Common myeloid progenitor, CD34-positive (primary cell): ENCODE measurements at regions not wholly inside any gene's neighbourhood (a gene's known extent, or its start where the extent isn't known, plus 50 kb on each side); places are given as distances from the start of the nearest gene placed in this dataset.

Experiments used
- CTCF ChIA-PET: fragments of 350-600 bp; sonication (Branson Sonifier 250); formaldehyde crosslinking; loops from one replicate; lab custom pipeline; 2021; ENCODE audit warnings: antibody characterized with exemption; lab: Charles Lee
- POLR2A ChIA-PET: fragments of 350-600 bp; sonication (Branson Sonifier 250); formaldehyde crosslinking; loops from one replicate; lab custom pipeline; 2021; ENCODE audit warnings: antibody characterized with exemption; lab: Charles Lee
- DNase-seq, 3 donors: peaks; one replicate each; pipeline versions ENCODE4 v3.0.0 to v3.0.0-alpha.2; 2013
- H3K27ac ChIP-seq, 2 experiments: 1 replicate in 1 of 2; 2 replicates in 1 of 2; pipeline ENCODE4 v1.7.0; 2013; ENCODE audit warnings: inconsistent platforms in 2 of 2, low read length in 2 of 2, mild to moderate bottlenecking in 2 of 2, low read depth in 1 of 2, moderate library complexity in 1 of 2; ENCODE audit not compliant: severe bottlenecking in 2 of 2, insufficient read depth in 1 of 2, poor library complexity in 1 of 2
- H3K27me3 ChIP-seq, 5 experiments: replicated peaks in 2 of 5; 1 replicate in 3 of 5; 2 replicates in 2 of 5; pipeline versions ENCODE4 v1.6.1 to v1.7.0; 2013; ENCODE audit warnings: low read length in 4 of 5, mild to moderate bottlenecking in 2 of 5, moderate library complexity in 2 of 5, inconsistent platforms in 1 of 5; ENCODE audit not compliant: insufficient read depth in 5 of 5, control insufficient read depth in 4 of 5
- H3K36me3 ChIP-seq, 4 experiments: 1 replicate in 2 of 4; 2 replicates in 2 of 4; pipeline versions ENCODE4 v1.6.1 to v1.7.0; 2013; ENCODE audit warnings: low read length in 3 of 4, control low read depth in 1 of 4, mild to moderate bottlenecking in 1 of 4; ENCODE audit not compliant: control insufficient read depth in 4 of 4, insufficient read depth in 4 of 4
- H3K4me1 ChIP-seq, 4 experiments: 1 replicate in 3 of 4; 2 replicates in 1 of 4; pipeline versions ENCODE4 v1.6.1 to v1.7.1; 2013; ENCODE audit warnings: low read length in 3 of 4, mild to moderate bottlenecking in 3 of 4, control low read depth in 1 of 4, inconsistent platforms in 1 of 4, moderate library complexity in 1 of 4; ENCODE audit not compliant: control insufficient read depth in 4 of 4, insufficient read depth in 4 of 4; ENCODE audit errors: control extremely low read depth in 1 of 4
- H3K4me3 ChIP-seq, 7 experiments: 1 replicate in 4 of 7; 2 replicates in 3 of 7; pipeline versions ENCODE4 v1.5.1 to v1.7.0; 2013; ENCODE audit warnings: mild to moderate bottlenecking in 7 of 7, low read length in 6 of 7, moderate library complexity in 6 of 7, inconsistent platforms in 2 of 7, low read depth in 2 of 7, control low read depth in 1 of 7; ENCODE audit not compliant: insufficient read depth in 4 of 7, control insufficient read depth in 1 of 7; ENCODE audit errors: extremely low read depth in 1 of 7
- H3K9me3 ChIP-seq, 5 experiments: 1 replicate in 4 of 5; 2 replicates in 1 of 5; pipeline versions ENCODE4 v1.6.1 to v1.7.1; 2013; ENCODE audit warnings: low read length in 4 of 5, mild to moderate bottlenecking in 2 of 5, inconsistent platforms in 1 of 5, low read depth in 1 of 5, moderate library complexity in 1 of 5; ENCODE audit not compliant: control insufficient read depth in 4 of 5, insufficient read depth in 2 of 5; ENCODE audit errors: control extremely low read depth in 1 of 5
- WGBS: methylation state at CpG from one replicate; pipeline ENCODE4 v1.1.5; 2013; ENCODE audit not compliant: insufficient coverage; 5-methylcytosine and 5-hydroxymethylcytosine counted together

DNA sequence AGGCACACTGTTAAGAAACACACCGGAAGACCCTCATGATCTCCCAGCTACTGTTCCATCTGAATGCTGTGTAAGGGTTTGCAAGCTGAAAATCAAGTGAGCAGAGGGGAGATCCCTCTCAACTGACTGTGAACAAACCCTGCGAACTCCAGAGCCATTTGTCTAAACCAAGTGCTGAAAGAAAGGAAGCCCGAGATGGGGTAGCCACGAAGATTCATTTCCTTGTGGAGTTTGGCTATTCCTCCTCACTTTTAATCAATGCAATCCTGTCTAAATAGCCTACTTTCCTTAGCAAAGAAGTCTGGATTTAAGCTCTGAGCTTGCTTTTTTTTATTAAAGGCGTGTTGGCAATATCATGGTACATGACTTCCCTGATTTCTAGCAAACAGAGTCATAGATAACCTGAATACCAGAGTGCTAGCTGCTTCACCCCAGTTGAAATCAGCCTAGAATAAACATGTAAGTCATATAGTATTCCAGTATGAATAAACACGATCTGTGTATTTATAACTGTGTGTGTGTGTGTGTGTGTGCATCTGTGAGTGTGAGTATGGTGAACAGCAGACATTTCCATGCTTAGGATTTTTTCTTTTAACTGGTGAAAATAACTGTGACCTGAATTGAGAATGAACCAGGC is 365.2 kb downstream of the ZNF521 start:
- WGBS: 73% methylated on average over 5 of the region's 6 CpGs
- CTCF ChIA-PET: interaction anchor here (0.7 kb wide), 1 partner anchor 366 kb away, joined by 3 read pairs; no protein-coding TSS in a partner anchor
- Histone ChIP-seq H3K4me1 (peaks cover 0 to 6% (median 2%) of the 10 kb centered on the region in 4 experiments), H3K27ac (no peak overlapping the region), H3K4me3 (no peak overlapping the region), H3K27me3 (no peaks in the 10 kb centered on the region), H3K36me3 (no peaks in the 10 kb centered on the region), H3K9me3 (no peaks in the 10 kb centered on the region)
- DNase-seq: no peak
- POLR2A ChIA-PET: no interaction called here

- WGBS: 94% methylated on average over 5 of the region's 9 CpGs
- Histone ChIP-seq H3K4me3 (no peak overlapping the region), H3K36me3 (no peaks in the 10 kb centered on the region), H3K9me3 (no peaks in the 10 kb centered on the region), H3K27me3 (no peaks in the 10 kb centered on the region), H3K27ac (no peak overlapping the region), H3K4me1 (peaks cover 0 to 6% (median 2%) of the 10 kb centered on the region in 4 experiments)
- CTCF ChIA-PET: interaction anchor here (0.7 kb wide), 1 partner anchor 365 kb away, joined by 3 read pairs; no protein-coding TSS in a partner anchor
- DNase-seq: no peak
- POLR2A ChIA-PET: interaction anchor here (0.6 kb wide), 1 partner anchor 25 kb away, joined by 3 read pairs; no protein-coding TSS in a partner anchor
Observed at GRCh38 chr18:24987303-24988252, 364.4 kb downstream of the ZNF521 start.

DNA sequence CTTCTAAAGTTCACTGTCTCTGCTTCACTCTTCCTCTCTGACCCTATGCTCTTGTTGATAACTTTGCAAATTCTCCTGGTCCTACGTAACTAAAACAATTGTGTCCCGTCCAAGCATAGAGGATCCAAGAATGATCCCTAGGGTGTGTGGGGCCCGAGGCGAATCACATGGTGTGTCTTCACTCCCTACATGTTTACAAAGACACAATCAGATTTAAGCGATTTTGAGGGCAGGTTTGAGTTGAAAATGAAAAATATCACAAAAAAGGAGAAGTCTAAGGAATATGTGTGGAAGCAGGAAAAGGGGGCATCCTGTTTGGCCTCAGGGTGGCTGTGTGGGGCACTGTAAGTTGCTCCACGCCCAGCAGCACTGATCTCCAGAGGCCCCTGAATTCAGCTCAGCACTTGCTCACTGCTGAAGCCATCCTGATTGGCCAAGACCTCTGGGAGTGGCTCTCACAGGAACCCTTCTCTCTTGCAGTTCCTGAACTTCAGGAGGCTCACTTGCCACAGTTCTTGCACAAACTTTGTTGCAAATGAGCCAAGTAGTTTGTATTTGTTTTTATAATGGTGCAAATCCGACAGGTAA is 363.6 kb downstream of the ZNF521 start:
- peaks cover 0 to 6% (median 2%) of the 10 kb centered on the region in 4 experiments for H3K4me1 ChIP-seq
- H3K27me3 ChIP-seq: no peaks in the 10 kb centered on the region
- H3K36me3 ChIP-seq: no peaks in the 10 kb centered on the region
- 85% methylated on average over 5 of the region's 7 CpGs for WGBS
- no peak for DNase-seq
- no peak overlapping the region for H3K27ac ChIP-seq
- ChIA-PET CTCF (no interaction called here), POLR2A (no interaction called here)
- no peak overlapping the region for H3K4me3 ChIP-seq
- H3K9me3 ChIP-seq: no peaks in the 10 kb centered on the region

- POLR2A ChIA-PET: no interaction called here
- WGBS: 95% methylated on average over 6 of the region's 7 CpGs
- CTCF ChIA-PET: no interaction called here
- no peaks in the 10 kb centered on the region for H3K36me3 ChIP-seq
- peaks cover 0 to 6% (median 2%) of the 10 kb centered on the region in 4 experiments for H3K4me1 ChIP-seq
- H3K9me3 ChIP-seq: no peaks in the 10 kb centered on the region
- H3K27ac ChIP-seq: no peak overlapping the region
- DNase-seq: peak in 2 of 3 donors; percentile 13 to 15
- H3K27me3 ChIP-seq: no peaks in the 10 kb centered on the region
- H3K4me3 ChIP-seq: no peak overlapping the region
Observed at GRCh38 chr18:24989760-24990593, 362.0 kb downstream of the ZNF521 start.

- CTCF ChIA-PET: no interaction called here
Observed at GRCh38 chr18:24990671-24991134, 361.3 kb downstream of the ZNF521 start.

DNA sequence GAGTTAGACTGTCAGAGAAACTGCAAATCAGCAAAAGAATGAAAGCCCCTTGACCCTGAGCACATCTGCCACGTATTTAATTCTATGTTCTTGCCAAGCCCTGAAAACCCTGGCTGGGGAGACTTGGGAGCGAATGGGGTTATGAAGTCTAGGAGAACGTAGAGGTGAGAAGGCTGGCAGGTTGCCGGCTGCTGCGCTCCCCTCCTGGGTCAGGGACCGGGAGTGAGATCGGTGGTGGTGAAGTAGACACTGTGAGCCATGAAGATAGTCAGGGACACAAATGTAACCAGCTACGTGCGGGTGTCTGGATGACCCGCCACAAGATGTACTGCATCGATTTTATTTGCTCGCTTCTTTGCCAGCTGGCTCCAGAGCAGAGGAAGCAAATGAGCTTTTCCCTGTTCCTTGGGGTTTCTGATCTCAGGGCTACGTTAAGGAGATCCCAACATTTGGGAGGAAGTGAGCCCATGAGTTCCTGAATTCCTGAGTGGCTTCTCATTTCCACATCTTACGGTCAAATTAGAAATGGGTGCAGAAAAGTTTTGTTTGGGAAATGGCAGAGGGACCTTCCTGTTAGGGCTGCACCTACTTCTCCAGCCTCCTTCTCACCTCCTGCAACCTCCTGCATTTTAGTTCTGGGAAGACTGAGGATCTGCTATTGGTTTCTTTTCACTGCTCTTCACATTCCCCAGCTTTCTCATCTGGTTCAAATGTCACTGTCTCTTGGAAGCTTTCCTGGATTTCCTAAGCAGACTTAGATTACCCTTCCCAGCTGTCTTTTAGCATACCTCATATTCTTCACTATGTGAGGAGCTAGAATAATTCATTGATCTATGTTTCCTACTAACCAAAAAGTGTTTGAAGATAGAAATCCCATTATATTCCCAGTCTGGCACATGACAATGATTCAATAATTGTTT is 360.6 kb downstream of the ZNF521 start:
- ChIA-PET CTCF (no interaction called here), POLR2A (no interaction called here)
- Histone ChIP-seq H3K9me3 (no peaks in the 10 kb centered on the region), H3K27me3 (no peaks in the 10 kb centered on the region), H3K4me3 (no peak overlapping the region), H3K4me1 (peaks cover 0 to 6% (median 2%) of the 10 kb centered on the region in 4 experiments), H3K27ac (no peak overlapping the region), H3K36me3 (no peaks in the 10 kb centered on the region)
- 92% methylated on average over 13 of the region's 14 CpGs for WGBS
- no peak for DNase-seq

More at GRCh38 chr18:24990671-24991134, 361.3 kb downstream of the ZNF521 start:
- no peak overlapping the region for H3K4me3 ChIP-seq
- H3K4me1 ChIP-seq: peaks cover 0 to 6% (median 2%) of the 10 kb centered on the region in 4 experiments
- no peaks in the 10 kb centered on the region for H3K36me3 ChIP-seq
- no peak for DNase-seq
- H3K27ac ChIP-seq: no peak overlapping the region
- H3K9me3 ChIP-seq: no peaks in the 10 kb centered on the region
- POLR2A ChIA-PET: no interaction called here
- 96% methylated on average over 4 of the region's 5 CpGs for WGBS
- H3K27me3 ChIP-seq: no peaks in the 10 kb centered on the region
